T-cell (primary cell): ENCODE measurements at regions not wholly inside any gene's neighbourhood (a gene's known extent, or its start where the extent isn't known, plus 50 kb on each side); places are given as distances from the start of the nearest gene placed in this dataset.

Experiments
- ATAC-seq, 4 experiments: fragments of 200-7000 bp in 3 of 4; fragments of 150-1000 bp in 1 of 4; cut with Tn5 transposase; replicated peaks in 1 of 4; 1 replicate in 3 of 4; 2 replicates in 1 of 4; pipeline ENCODE4 v1.10.0; 2021; ENCODE audit warnings: moderate library complexity in 3 of 4, mild to moderate bottlenecking in 2 of 4, moderate number of reproducible peaks in 1 of 4
- CTCF ChIA-PET, 2 donors: fragments of 300-600 bp; sonication (Branson Sonifier 250); formaldehyde crosslinking; loops; one replicate each; lab custom pipeline; 2022; ENCODE audit warnings: antibody characterized with exemption in 2 of 2; lab: Charles Lee
- POLR2A ChIA-PET, 2 donors: fragments of 300-600 bp; sonication (Branson Sonifier 250); formaldehyde crosslinking; loops; one replicate each; lab custom pipeline; 2022; ENCODE audit warnings: antibody characterized with exemption in 2 of 2; lab: Charles Lee
- DNase-seq, 35 experiments: peaks; one replicate each; pipeline versions ENCODE4 v3.0.0 to v3.0.0-alpha.2; 2013 to 2023
- H3K27ac ChIP-seq: one replicate; pipeline ENCODE4 v1.5.1; 2013; ENCODE audit warnings: low read length
- H3K27me3 ChIP-seq, 2 experiments: replicated peaks in 1 of 2; 1 replicate in 1 of 2; 2 replicates in 1 of 2; pipeline versions ENCODE4 v1.6.1 to v1.7.0; 2013; ENCODE audit warnings: low read length in 1 of 2, mixed read lengths in 1 of 2; ENCODE audit not compliant: control insufficient read depth in 2 of 2, insufficient read depth in 2 of 2; ENCODE audit errors: extremely low read depth in 1 of 2
- H3K36me3 ChIP-seq, 2 donors: 1 replicate in 1 of 2; 2 replicates in 1 of 2; pipeline versions ENCODE4 v1.6.1 to v1.7.0; 2013; ENCODE audit warnings: low read length in 1 of 2; ENCODE audit not compliant: control insufficient read depth in 2 of 2, insufficient read depth in 1 of 2; ENCODE audit errors: extremely low read depth in 1 of 2
- H3K4me1 ChIP-seq, 2 experiments: 1 replicate in 1 of 2; 2 replicates in 1 of 2; pipeline versions ENCODE4 v1.6.1 to v1.7.0; 2013; ENCODE audit warnings: low read length in 2 of 2, mixed read lengths in 1 of 2; ENCODE audit not compliant: insufficient read depth in 2 of 2, control insufficient read depth in 1 of 2; ENCODE audit errors: extremely low read depth in 1 of 2
- H3K4me3 ChIP-seq, 2 donors: 1 replicate in 1 of 2; 2 replicates in 1 of 2; pipeline versions ENCODE4 v1.5.1 to v1.7.0; 2013; ENCODE audit warnings: mild to moderate bottlenecking in 2 of 2, low read length in 1 of 2, moderate library complexity in 1 of 2; ENCODE audit not compliant: control insufficient read depth in 1 of 2; ENCODE audit errors: extremely low read depth in 1 of 2
- H3K9me3 ChIP-seq: 2 replicates; pipeline ENCODE4 v1.7.0; 2013
- H3K27ac Mint-ChIP-seq, 2 donors: one replicate each; pipeline ENCODE4 v1.8.0; 2020 to 2021; ENCODE audit warnings: mild to moderate bottlenecking in 2 of 2, mixed read lengths in 2 of 2
- H3K27me3 Mint-ChIP-seq, 2 donors: one replicate each; pipeline ENCODE4 v1.8.0; 2021 to 2022; ENCODE audit warnings: mixed read lengths in 2 of 2
- H3K36me3 Mint-ChIP-seq: one replicate; pipeline ENCODE4 v1.8.0; 2021; ENCODE audit warnings: mixed read lengths
- H3K4me1 Mint-ChIP-seq, 3 donors: one replicate each; pipeline ENCODE4 v1.8.0; 2020 to 2022; ENCODE audit warnings: mixed read lengths in 3 of 3, mild to moderate bottlenecking in 1 of 3
- H3K4me3 Mint-ChIP-seq, 3 donors: one replicate each; pipeline ENCODE4 v1.8.0; 2020 to 2022; ENCODE audit warnings: mild to moderate bottlenecking in 3 of 3, mixed read lengths in 3 of 3, moderate library complexity in 3 of 3
- H3K9me3 Mint-ChIP-seq, 3 donors: one replicate each; pipeline ENCODE4 v1.8.0; 2020 to 2022; ENCODE audit warnings: mixed read lengths in 3 of 3
- WGBS: methylation state at CpG from one replicate; pipeline ENCODE4 v1.1.5; 2013; ENCODE audit warnings: missing lambda C conversion rate; ENCODE audit not compliant: insufficient coverage; 5-methylcytosine and 5-hydroxymethylcytosine counted together

- peaks cover 8 to 18% (median 18%) of the 10 kb centered on the region in 3 donors for H3K9me3 Mint-ChIP-seq
- H3K27ac ChIP-seq: no peak overlapping the region
- H3K4me1 Mint-ChIP-seq: no peaks in the 10 kb centered on the region
- POLR2A ChIA-PET: no interaction called here
- no peak overlapping the region for H3K4me3 Mint-ChIP-seq
- no peak overlapping the region for H3K27ac Mint-ChIP-seq
- ATAC-seq (no peak), DNase-seq (no peak)
- no peaks in the 10 kb centered on the region for H3K4me1 ChIP-seq
- H3K27me3 ChIP-seq: no peaks in the 10 kb centered on the region
- H3K9me3 ChIP-seq: no peaks in the 10 kb centered on the region
- WGBS: 60% methylated on average over 2 of the region's 4 CpGs
- H3K36me3 ChIP-seq: no peaks in the 10 kb centered on the region
- H3K27me3 Mint-ChIP-seq: no peaks in the 10 kb centered on the region
- H3K36me3 Mint-ChIP-seq: no peaks in the 10 kb centered on the region
- CTCF ChIA-PET: no interaction called here
- H3K4me3 ChIP-seq: no peak overlapping the region
These were observed 72.8 kb upstream of the RARB start for GRCh38 chr3:25355034-25355885.

- H3K9me3 ChIP-seq: no peaks in the 10 kb centered on the region
- POLR2A ChIA-PET: no interaction called here
- H3K36me3 ChIP-seq: no peaks in the 10 kb centered on the region
- Mint-ChIP-seq H3K27me3 (no peaks in the 10 kb centered on the region), H3K27ac (no peak overlapping the region), H3K4me1 (no peaks in the 10 kb centered on the region), H3K36me3 (no peaks in the 10 kb centered on the region), H3K9me3 (peaks cover 8 to 21% (median 19%) of the 10 kb centered on the region in 3 donors), H3K4me3 (no peak overlapping the region)
- ATAC-seq (no peak), DNase-seq (no peak)
- no CpG with 5 or more reads among the region's 3 CpGs for WGBS
- H3K27ac ChIP-seq: no peak overlapping the region
- no peaks in the 10 kb centered on the region for H3K4me1 ChIP-seq
- CTCF ChIA-PET: interaction anchor here in 1 of 2 donors (0.8 kb wide), 1 partner anchor 11 kb away, joined by 3 read pairs; no protein-coding TSS in a partner anchor
- H3K4me3 ChIP-seq: no peak overlapping the region
- H3K27me3 ChIP-seq: no peaks in the 10 kb centered on the region
These were observed 72.1 kb upstream of the RARB start for GRCh38 chr3:25355998-25356397.

GRCh38 chr3:25362118-25362517, 65.9 kb upstream of the RARB start:
- ChIA-PET POLR2A (no interaction called here), CTCF (no interaction called here)
- Histone ChIP-seq H3K4me3 (no peak overlapping the region), H3K4me1 (no peaks in the 10 kb centered on the region), H3K36me3 (no peaks in the 10 kb centered on the region), H3K9me3 (no peaks in the 10 kb centered on the region), H3K27ac (no peak overlapping the region), H3K27me3 (peaks cover 0 to 5% of the 10 kb centered on the region in 2 experiments)
- no peak overlapping the region for H3K4me3 Mint-ChIP-seq
- peaks cover 0 to 6% of the 10 kb centered on the region in 2 donors for H3K27me3 Mint-ChIP-seq
- no peak overlapping the region for H3K27ac Mint-ChIP-seq
- 85% methylated on average over 7 of the region's 7 CpGs for WGBS
- DNase-seq: no peak
- no peak for ATAC-seq
- H3K36me3 Mint-ChIP-seq: no peaks in the 10 kb centered on the region
- no peaks in the 10 kb centered on the region for H3K4me1 Mint-ChIP-seq
- peaks cover 5 to 21% (median 20%) of the 10 kb centered on the region in 3 donors for H3K9me3 Mint-ChIP-seq

- no peaks in the 10 kb centered on the region for H3K9me3 ChIP-seq
- no CpG with 5 or more reads among the region's 1 CpG for WGBS
- CTCF ChIA-PET: no interaction called here
- POLR2A ChIA-PET: no interaction called here
- H3K27me3 ChIP-seq: peaks cover 0 to 5% of the 10 kb centered on the region in 2 experiments
- DNase-seq: no peak
- Mint-ChIP-seq H3K36me3 (no peaks in the 10 kb centered on the region), H3K4me1 (no peaks in the 10 kb centered on the region), H3K27ac (no peak overlapping the region), H3K4me3 (no peak overlapping the region), H3K9me3 (peaks cover 2 to 10% (median 9%) of the 10 kb centered on the region in 3 donors), H3K27me3 (peaks cover 0 to 6% of the 10 kb centered on the region in 2 donors)
- no peak overlapping the region for H3K4me3 ChIP-seq
- H3K36me3 ChIP-seq: no peaks in the 10 kb centered on the region
- ATAC-seq: no peak
- H3K4me1 ChIP-seq: no peaks in the 10 kb centered on the region
- H3K27ac ChIP-seq: no peak overlapping the region
These were observed 62.4 kb upstream of the RARB start for GRCh38 chr3:25365636-25366035.

- H3K9me3 ChIP-seq: no peaks in the 10 kb centered on the region
- Mint-ChIP-seq H3K27me3 (peaks cover 0 to 6% of the 10 kb centered on the region in 2 donors), H3K9me3 (peaks cover 0 to 6% (median 4%) of the 10 kb centered on the region in 3 donors), H3K36me3 (no peaks in the 10 kb centered on the region), H3K4me3 (no peak overlapping the region), H3K27ac (no peak overlapping the region), H3K4me1 (no peaks in the 10 kb centered on the region)
- no peaks in the 10 kb centered on the region for H3K36me3 ChIP-seq
- peaks cover 0 to under 1% of the 10 kb centered on the region in 2 experiments for H3K27me3 ChIP-seq
- ATAC-seq: no peak
- no peak for DNase-seq
- no peak overlapping the region for H3K4me3 ChIP-seq
- POLR2A ChIA-PET: no interaction called here
- WGBS: 83% methylated on average over 1 of the region's 1 CpG
- no peaks in the 10 kb centered on the region for H3K4me1 ChIP-seq
- no peak overlapping the region for H3K27ac ChIP-seq
- CTCF ChIA-PET: no interaction called here
These were observed 61.0 kb upstream of the RARB start for GRCh38 chr3:25367025-25367424.

GRCh38 chr3:25372167-25372566, 55.9 kb upstream of the RARB start:
- no peak overlapping the region for H3K27ac Mint-ChIP-seq
- H3K36me3 Mint-ChIP-seq: no peaks in the 10 kb centered on the region
- Histone ChIP-seq H3K36me3 (no peaks in the 10 kb centered on the region), H3K27ac (no peak overlapping the region), H3K9me3 (no peaks in the 10 kb centered on the region), H3K27me3 (no peaks in the 10 kb centered on the region), H3K4me3 (no peak overlapping the region), H3K4me1 (no peaks in the 10 kb centered on the region)
- no peak for ATAC-seq
- H3K4me1 Mint-ChIP-seq: no peaks in the 10 kb centered on the region
- H3K4me3 Mint-ChIP-seq: no peak overlapping the region
- no peak for DNase-seq
- H3K27me3 Mint-ChIP-seq: no peaks in the 10 kb centered on the region
- no CpG with 5 or more reads among the region's 3 CpGs for WGBS
- H3K9me3 Mint-ChIP-seq: peaks cover 0 to 17% (median 4%) of the 10 kb centered on the region in 3 donors
- ChIA-PET POLR2A (no interaction called here), CTCF (no interaction called here)
